GM23248 (cell line): ENCODE measurements at regions not wholly inside any gene's neighbourhood (a gene's known extent, or its start where the extent isn't known, plus 50 kb on each side); places are given as distances from the start of the nearest gene placed in this dataset.

ENCODE experiments used
- EZH2 ChIP-seq: fragments of 200-600 bp; sonication (generic); IDR thresholded peaks from 2 replicates; pipeline ENCODE4 v1.6.1; 2018; ENCODE audit warnings: antibody characterized with exemption, mild to moderate bottlenecking; ENCODE audit not compliant: insufficient read depth, poor library complexity, severe bottlenecking
- EZH2phosphoT487 ChIP-seq: fragments of 200-600 bp; sonication (generic); IDR thresholded peaks from 2 replicates; pipeline ENCODE4 v1.6.1; 2018; ENCODE audit warnings: antibody characterized with exemption, moderate library complexity, mild to moderate bottlenecking, low read depth; ENCODE audit not compliant: insufficient read depth

GRCh38 chr2:139917690-139918384 lies 1137.6 kb upstream of the NXPH2 start:
- TF ChIP-seq EZH2phosphoT487 (no peak), EZH2 (no peak)
